Mucosa of descending colon (tissue), 3 donors: ENCODE measurements at regions not wholly inside any gene's neighbourhood (a gene's known extent, or its start where the extent isn't known, plus 50 kb on each side); places are given as distances from the start of the nearest gene placed in this dataset.
A peak's percentile ranks its signal among the peaks of the same experiment; 100 is the strongest.

Experiments used
- ATAC-seq: fragments of 200-7000 bp; cut with Tn5 transposase; one replicate; pipeline ENCODE4 v1.9.1; 2020; ENCODE audit warnings: mild to moderate bottlenecking, moderate library complexity
- DNase-seq, 3 donors: peaks; one replicate each; pipeline ENCODE4 v3.0.0-alpha.2; 2020
- H3K36me3 ChIP-seq: fragments of 200-600 bp; one replicate; pipeline ENCODE4 v1.8.0; 2021; ENCODE audit warnings: low read depth, mild to moderate bottlenecking
- H3K4me1 ChIP-seq: fragments of 200-600 bp; one replicate; pipeline ENCODE4 v1.8.0; 2021; ENCODE audit warnings: low read depth, mild to moderate bottlenecking
- H3K4me3 ChIP-seq: fragments of 200-600 bp; one replicate; pipeline ENCODE4 v1.8.0; 2021; ENCODE audit warnings: mild to moderate bottlenecking
- H3K9me3 ChIP-seq: fragments of 200-600 bp; one replicate; pipeline ENCODE4 v1.8.0; 2021; ENCODE audit warnings: mild to moderate bottlenecking
- CTCF ChIP-seq: fragments of 200-600 bp; IDR thresholded peaks from one replicate; pipeline ENCODE4 v1.8.0; 2022; ENCODE audit warnings: antibody characterized with exemption, mild to moderate bottlenecking
- intact Hi-C, 2 donors: fragments of 100-400 bp; cut with DNase I in 1 of 2; cut with micrococcal nuclease in 1 of 2; formaldehyde crosslinking; loops; one replicate each; pipeline versions ENCODE4 v1.11.0 to v1.11.1; 2022; cut with DNase I, micrococcal nuclease
- donor health status: DM: no; HTN: no; CAD: no; lungs with moderate emphysema.
- donor health status: DM: no; HTN: no; CAD: no.
- donor health status: DM: no; HTN: yes; CAD: no.

GRCh38 chr11:135036488-135037297 lies 624.7 kb upstream of the B3GAT1 start:
- intact Hi-C loops, result no loop called here
- Histone ChIP-seq H3K4me3 (no peak overlapping the region), H3K36me3 (no peaks in the 10 kb centered on the region), H3K9me3 (no peaks in the 10 kb centered on the region), H3K4me1 (no peaks in the 10 kb centered on the region)
- DNase-seq, result no peak
- TF ChIP-seq CTCF, result no peak
- ATAC-seq, result no peak

DNA sequence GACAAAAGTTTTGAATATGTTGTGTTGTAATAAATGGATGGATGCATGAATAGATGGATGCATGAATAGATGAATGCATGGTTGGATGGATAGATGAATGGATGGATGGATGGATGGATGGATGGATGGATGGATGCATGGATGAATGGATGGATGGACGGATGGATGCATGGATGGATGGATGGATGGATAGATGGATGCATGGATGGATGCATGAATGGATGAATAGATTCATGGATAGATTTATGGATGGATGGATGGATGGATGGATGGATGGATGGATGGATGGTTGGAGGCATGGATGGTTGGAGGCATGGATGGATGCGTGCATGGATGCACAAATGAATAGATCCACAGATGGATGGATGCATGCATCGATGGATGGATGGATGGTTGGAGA lies 623.2 kb upstream of the B3GAT1 start:
- Histone ChIP-seq H3K9me3 (no peaks in the 10 kb centered on the region), H3K4me3 (no peak overlapping the region)
- intact Hi-C loops, result no loop called here

GRCh38 chr11:135033540-135033939 lies 621.5 kb upstream of the B3GAT1 start:
- intact Hi-C loops, result no loop called here
- TF ChIP-seq CTCF, result peak; percentile 27
- Histone ChIP-seq H3K9me3 (no peaks in the 10 kb centered on the region), H3K36me3 (no peaks in the 10 kb centered on the region), H3K4me3 (no peak overlapping the region), H3K4me1 (no peaks in the 10 kb centered on the region)
- DNase-seq, result peak in 1 of 3 donors; percentile 26
- no peak for ATAC-seq

More for the DNA sequence above, 623.2 kb upstream of the B3GAT1 start:
- Histone ChIP-seq H3K4me1 (no peaks in the 10 kb centered on the region), H3K36me3 (no peaks in the 10 kb centered on the region)
- ATAC-seq (no peak), DNase-seq (no peak)
- TF ChIP-seq CTCF, result no peak

DNA sequence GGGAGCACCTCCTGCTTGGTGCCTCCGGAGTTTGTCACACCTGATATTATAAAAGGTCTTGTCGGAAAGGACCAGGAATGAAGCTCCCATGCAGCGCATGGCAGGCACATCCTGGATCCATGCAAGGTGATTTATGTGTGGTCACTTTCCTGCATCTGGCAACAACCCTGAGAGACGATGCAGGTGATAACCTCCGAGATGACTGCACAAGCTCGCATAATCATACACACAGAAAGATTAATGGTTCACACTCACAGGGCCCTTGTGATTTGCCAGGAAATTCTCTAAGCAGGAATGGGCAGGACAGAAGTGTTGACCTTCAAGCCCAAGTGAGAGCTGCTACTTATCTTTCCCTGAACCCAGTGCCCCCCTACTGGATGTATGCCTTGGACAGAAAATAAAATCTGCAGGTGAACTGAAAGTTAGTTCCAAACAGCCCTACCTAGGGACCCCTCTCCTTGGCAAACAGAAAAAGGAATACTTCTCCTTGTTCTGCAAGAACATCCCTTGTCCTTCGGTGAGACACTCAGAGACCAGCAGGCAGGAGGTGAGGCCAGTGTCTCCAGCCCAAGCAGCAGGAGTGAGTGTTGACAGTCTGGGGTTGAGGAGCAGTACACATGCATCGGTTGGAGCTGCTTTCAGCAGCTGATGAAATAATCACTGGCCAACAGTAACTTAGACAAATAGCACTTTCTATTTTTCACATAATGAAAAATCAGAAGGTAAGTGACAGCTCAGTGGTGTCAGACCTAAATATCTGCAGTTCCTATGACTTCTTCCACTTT lies 619.4 kb upstream of the B3GAT1 start:
- DNase-seq (no peak), ATAC-seq (no peak)
- no peaks in the 10 kb centered on the region for H3K9me3 ChIP-seq
- TF ChIP-seq CTCF, result no peak
- no peaks in the 10 kb centered on the region for H3K4me1 ChIP-seq
- intact Hi-C loops, result no loop called here
- no peak overlapping the region for H3K4me3 ChIP-seq
- H3K36me3 ChIP-seq, result no peaks in the 10 kb centered on the region

DNA sequence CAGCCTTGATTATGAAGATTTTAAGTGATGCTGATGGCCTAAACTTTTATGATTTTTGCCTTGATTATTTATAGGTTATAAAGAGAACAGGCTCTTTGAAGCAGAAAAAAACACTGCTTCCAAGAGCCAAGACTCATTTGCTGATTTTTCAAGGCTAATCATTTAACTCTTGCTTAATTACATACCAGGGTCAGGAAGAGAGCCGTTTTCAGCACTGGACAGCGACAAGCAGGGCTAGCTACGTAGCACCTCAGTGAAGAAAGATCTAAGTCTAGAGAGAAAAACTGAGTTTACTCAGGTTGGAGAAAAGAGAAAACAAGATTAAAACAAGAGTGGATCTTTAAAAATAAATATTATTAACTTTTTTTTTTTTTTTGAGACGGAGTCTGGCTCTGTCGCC lies 615.4 kb upstream of the B3GAT1 start:
- Histone ChIP-seq H3K9me3 (no peaks in the 10 kb centered on the region), H3K4me3 (no peak overlapping the region), H3K36me3 (no peaks in the 10 kb centered on the region), H3K4me1 (no peaks in the 10 kb centered on the region)
- DNase-seq, result peak in 2 of 3 donors; percentile 35 to 74
- no peak for TF ChIP-seq CTCF
- intact Hi-C loops, result no loop called here
- ATAC-seq, result no peak
